ENCODE measurements at regions not wholly inside any gene's neighbourhood (a gene's known extent, or its start where the extent isn't known, plus 50 kb on each side); places are given as distances from the start of the nearest gene placed in this dataset.

DNA sequence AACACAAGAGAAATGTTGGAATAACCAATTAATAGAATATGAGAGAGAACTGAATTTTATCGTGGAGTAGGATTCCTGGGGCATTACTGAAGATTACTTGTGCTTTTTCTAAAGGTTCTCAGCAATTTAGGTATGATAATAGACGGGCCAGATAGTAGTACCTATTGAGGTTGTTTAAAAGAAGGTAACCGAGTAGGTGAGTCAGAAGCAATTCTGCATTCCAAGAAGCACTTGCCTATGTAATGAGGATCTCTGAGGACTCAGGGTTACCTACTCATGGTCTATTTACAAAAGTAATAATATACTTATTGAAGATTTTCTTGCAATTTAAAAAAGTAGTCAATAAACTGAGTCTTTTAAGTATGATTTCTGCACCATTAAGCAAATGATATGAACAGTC lies 1469.8 kb downstream of the BRINP3 start:
- Mint-ChIP-seq H3K9me3 (peaks cover 7% of the 10 kb centered on the region), H3K27ac (no peak overlapping the region), H3K36me3 (ENCODE audit: low read depth) (no peaks in the 10 kb centered on the region), H3K4me1 (ENCODE audit: low read depth) (no peaks in the 10 kb centered on the region), H3K4me3 (no peak overlapping the region), H3K27me3 (no peaks in the 10 kb centered on the region)
- ATAC-seq (ENCODE audit: poor library complexity): no peak
- ChIA-PET CTCF (no interaction called here), POLR2A (no interaction called here)
- no peaks in the 10 kb centered on the region for H3K9me3 ChIP-seq (ENCODE audit: control insufficient read depth in 1 of 2, insufficient read depth in 1 of 2, low read length in 2 of 2)
- no peak for DNase-seq
- H3K4me1 ChIP-seq (ENCODE audit: insufficient read depth, low read length): no peaks in the 10 kb centered on the region
- H3K36me3 ChIP-seq (ENCODE audit: insufficient read depth, low read length): no peaks in the 10 kb centered on the region
- H3K4me3 ChIP-seq (ENCODE audit: low read length): no peak overlapping the region
- no peak overlapping the region for H3K27ac ChIP-seq (ENCODE audit: low read depth in 1 of 2, low read length in 2 of 2)
- no peaks in the 10 kb centered on the region for H3K27me3 ChIP-seq (ENCODE audit: control insufficient read depth in 1 of 2, insufficient read depth in 2 of 2, low read length in 2 of 2)
- intact Hi-C loops (cut with DNase I, micrococcal nuclease): no loop called here
- TF ChIP-seq, protein P1, sequence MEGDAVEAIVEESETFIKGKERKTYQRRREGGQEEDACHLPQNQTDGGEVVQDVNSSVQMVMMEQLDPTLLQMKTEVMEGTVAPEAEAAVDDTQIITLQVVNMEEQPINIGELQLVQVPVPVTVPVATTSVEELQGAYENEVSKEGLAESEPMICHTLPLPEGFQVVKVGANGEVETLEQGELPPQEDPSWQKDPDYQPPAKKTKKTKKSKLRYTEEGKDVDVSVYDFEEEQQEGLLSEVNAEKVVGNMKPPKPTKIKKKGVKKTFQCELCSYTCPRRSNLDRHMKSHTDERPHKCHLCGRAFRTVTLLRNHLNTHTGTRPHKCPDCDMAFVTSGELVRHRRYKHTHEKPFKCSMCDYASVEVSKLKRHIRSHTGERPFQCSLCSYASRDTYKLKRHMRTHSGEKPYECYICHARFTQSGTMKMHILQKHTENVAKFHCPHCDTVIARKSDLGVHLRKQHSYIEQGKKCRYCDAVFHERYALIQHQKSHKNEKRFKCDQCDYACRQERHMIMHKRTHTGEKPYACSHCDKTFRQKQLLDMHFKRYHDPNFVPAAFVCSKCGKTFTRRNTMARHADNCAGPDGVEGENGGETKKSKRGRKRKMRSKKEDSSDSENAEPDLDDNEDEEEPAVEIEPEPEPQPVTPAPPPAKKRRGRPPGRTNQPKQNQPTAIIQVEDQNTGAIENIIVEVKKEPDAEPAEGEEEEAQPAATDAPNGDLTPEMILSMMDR (IDR thresholded peaks at IDR 0.05): no peak

DNA sequence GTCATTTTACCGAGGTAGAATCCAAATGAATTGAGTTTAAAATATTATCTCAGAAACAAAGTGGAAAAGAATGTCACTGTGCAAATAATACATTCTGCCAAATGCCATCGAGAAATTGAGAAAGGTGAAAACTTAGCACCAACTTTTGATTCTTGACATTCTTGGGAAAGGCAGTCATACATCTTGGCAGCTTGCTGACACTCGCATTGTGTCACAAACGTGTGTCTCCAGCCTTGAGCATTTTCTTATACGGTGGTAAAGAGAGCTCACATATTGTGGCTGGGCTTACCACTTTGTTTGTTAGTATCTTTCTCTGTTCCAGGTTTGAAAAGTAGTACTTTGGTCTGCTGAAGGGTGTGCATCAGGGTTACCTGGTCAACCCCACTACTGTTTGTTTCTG lies 1456.1 kb downstream of the BRINP3 start:
- ATAC-seq (ENCODE audit: poor library complexity): no peak
- intact Hi-C loops (cut with DNase I, micrococcal nuclease): no loop called here
- Mint-ChIP-seq H3K4me1 (ENCODE audit: low read depth) (no peaks in the 10 kb centered on the region), H3K27ac (no peak overlapping the region), H3K9me3 (peaks cover 13% of the 10 kb centered on the region), H3K36me3 (ENCODE audit: low read depth) (no peaks in the 10 kb centered on the region), H3K4me3 (no peak overlapping the region), H3K27me3 (no peaks in the 10 kb centered on the region)
- Histone ChIP-seq H3K4me1 (ENCODE audit: insufficient read depth, low read length) (no peaks in the 10 kb centered on the region), H3K27ac (ENCODE audit: low read depth in 1 of 2, low read length in 2 of 2) (no peak overlapping the region), H3K27me3 (ENCODE audit: control insufficient read depth in 1 of 2, insufficient read depth in 2 of 2, low read length in 2 of 2) (no peaks in the 10 kb centered on the region), H3K9me3 (ENCODE audit: control insufficient read depth in 1 of 2, insufficient read depth in 1 of 2, low read length in 2 of 2) (peaks cover 0 to 15% of the 10 kb centered on the region in 2 experiments), H3K4me3 (ENCODE audit: low read length) (no peak overlapping the region), H3K36me3 (ENCODE audit: insufficient read depth, low read length) (no peaks in the 10 kb centered on the region)
- DNase-seq: no peak
- ChIA-PET POLR2A (no interaction called here), CTCF (no interaction called here)
- TF ChIP-seq, protein P1 (IDR thresholded peaks at IDR 0.05): no peak

DNA sequence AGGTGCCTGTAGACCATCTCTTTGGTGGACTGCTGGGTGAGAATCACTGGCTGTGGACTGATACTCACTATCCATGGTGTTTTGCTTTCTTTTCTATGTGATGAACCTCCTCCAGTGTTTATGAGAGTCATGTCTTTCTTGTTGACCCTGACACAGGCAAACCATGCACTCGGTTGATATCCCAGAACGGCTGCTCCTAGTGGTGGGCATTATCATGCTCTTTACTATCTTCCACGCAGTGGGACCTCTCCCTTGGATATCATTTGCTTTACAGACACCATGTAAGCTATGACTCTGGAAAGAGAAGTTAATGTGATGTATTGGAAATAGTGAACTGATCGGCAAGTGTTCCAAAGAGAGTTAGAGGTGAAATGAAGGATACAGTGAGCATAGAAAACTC lies 1455.6 kb downstream of the BRINP3 start:
- H3K4me3 ChIP-seq (ENCODE audit: low read length): no peak overlapping the region
- no peak overlapping the region for H3K27ac ChIP-seq (ENCODE audit: low read depth in 1 of 2, low read length in 2 of 2)
- ChIA-PET CTCF (no interaction called here), POLR2A (no interaction called here)
- no peaks in the 10 kb centered on the region for H3K36me3 Mint-ChIP-seq (ENCODE audit: low read depth)
- H3K27me3 ChIP-seq (ENCODE audit: control insufficient read depth in 1 of 2, insufficient read depth in 2 of 2, low read length in 2 of 2): no peaks in the 10 kb centered on the region
- no peaks in the 10 kb centered on the region for H3K4me1 Mint-ChIP-seq (ENCODE audit: low read depth)
- no peaks in the 10 kb centered on the region for H3K4me1 ChIP-seq (ENCODE audit: insufficient read depth, low read length)
- no peak overlapping the region for H3K4me3 Mint-ChIP-seq
- ATAC-seq (ENCODE audit: poor library complexity) (no peak), DNase-seq (no peak)
- no peaks in the 10 kb centered on the region for H3K36me3 ChIP-seq (ENCODE audit: insufficient read depth, low read length)
- intact Hi-C loops (cut with DNase I, micrococcal nuclease): no loop called here
- TF ChIP-seq, protein P1 (IDR thresholded peaks at IDR 0.05): no peak
- peaks cover 11% of the 10 kb centered on the region for H3K9me3 Mint-ChIP-seq
- H3K27ac Mint-ChIP-seq: no peak overlapping the region
- H3K27me3 Mint-ChIP-seq: no peaks in the 10 kb centered on the region
- H3K9me3 ChIP-seq (ENCODE audit: control insufficient read depth in 1 of 2, insufficient read depth in 1 of 2, low read length in 2 of 2): peaks cover 0 to 15% of the 10 kb centered on the region in 2 experiments
